ENCODE measurements at regions not wholly inside any gene's neighbourhood (a gene's known extent, or its start where the extent isn't known, plus 50 kb on each side); places are given as distances from the start of the nearest gene placed in this dataset.

GRCh38 chrX:74090049-74090448 is 213.9 kb upstream of the ZCCHC13 start:
- no peaks in the 10 kb centered on the region for H3K4me1 ChIP-seq (ENCODE audit: control insufficient read depth, extremely low read depth, insufficient read depth, low read length)
- no peak overlapping the region for H3K27ac ChIP-seq (ENCODE audit: insufficient read depth, low read length)
- no peak overlapping the region for H3K9ac ChIP-seq (ENCODE audit: insufficient read depth, low read length)
- no peak for TF ChIP-seq EZH2 (IDR thresholded peaks at IDR 0.05; ENCODE audit: low read length, missing control alignments)
- no peak for TF ChIP-seq CTCF (conservative IDR thresholded peaks at IDR 0.05 in 1 of 2, IDR thresholded peaks at IDR 0.05 in 1 of 2; ENCODE audit: low read depth in 1 of 2, low read length in 2 of 2)
- H3K36me3 ChIP-seq (ENCODE audit: control insufficient read depth, insufficient read depth, low read length): no peaks in the 10 kb centered on the region
- H2AFZ ChIP-seq (ENCODE audit: low read length): no peak overlapping the region
- no peaks in the 10 kb centered on the region for H3K79me2 ChIP-seq (ENCODE audit: control insufficient read depth, insufficient read depth, low read length)
- H3K4me3 ChIP-seq (replicated peaks in 1 of 4; ENCODE audit: control extremely low read depth in 1 of 4, insufficient read depth in 1 of 4, low read depth in 3 of 4, low read length in 4 of 4): no peak overlapping the region
- no peak for DNase-seq (ENCODE audit: low read depth in 2 of 2)
- no peak overlapping the region for H3K4me2 ChIP-seq (ENCODE audit: extremely low read depth, insufficient read depth, low read length)
- H3K9me3 ChIP-seq (ENCODE audit: control insufficient read depth, insufficient read depth, low read depth, low read length): no peaks in the 10 kb centered on the region
- H4K20me1 ChIP-seq (ENCODE audit: control insufficient read depth, extremely low read depth, insufficient read depth, low read length): no peaks in the 10 kb centered on the region
- no peaks in the 10 kb centered on the region for H3K27me3 ChIP-seq (ENCODE audit: control insufficient read depth, insufficient read depth, low read length)

- H3K9me3 ChIP-seq (ENCODE audit: control insufficient read depth, insufficient read depth, low read depth, low read length): no peaks in the 10 kb centered on the region
- H2AFZ ChIP-seq (ENCODE audit: low read length): no peak overlapping the region
- no peak overlapping the region for H3K27ac ChIP-seq (ENCODE audit: insufficient read depth, low read length)
- no peak for DNase-seq (ENCODE audit: low read depth in 2 of 2)
- H3K27me3 ChIP-seq (ENCODE audit: control insufficient read depth, insufficient read depth, low read length): no peaks in the 10 kb centered on the region
- no peaks in the 10 kb centered on the region for H3K79me2 ChIP-seq (ENCODE audit: control insufficient read depth, insufficient read depth, low read length)
- H3K4me3 ChIP-seq (replicated peaks in 1 of 4; ENCODE audit: control extremely low read depth in 1 of 4, insufficient read depth in 1 of 4, low read depth in 3 of 4, low read length in 4 of 4): no peak overlapping the region
- no peaks in the 10 kb centered on the region for H3K4me1 ChIP-seq (ENCODE audit: control insufficient read depth, extremely low read depth, insufficient read depth, low read length)
- TF ChIP-seq CTCF (conservative IDR thresholded peaks at IDR 0.05 in 1 of 2, IDR thresholded peaks at IDR 0.05 in 1 of 2; ENCODE audit: low read depth in 1 of 2, low read length in 2 of 2) (no peak), EZH2 (IDR thresholded peaks at IDR 0.05; ENCODE audit: low read length, missing control alignments) (no peak)
- no peaks in the 10 kb centered on the region for H4K20me1 ChIP-seq (ENCODE audit: control insufficient read depth, extremely low read depth, insufficient read depth, low read length)
- H3K36me3 ChIP-seq (ENCODE audit: control insufficient read depth, insufficient read depth, low read length): no peaks in the 10 kb centered on the region
- no peak overlapping the region for H3K4me2 ChIP-seq (ENCODE audit: extremely low read depth, insufficient read depth, low read length)
- no peak overlapping the region for H3K9ac ChIP-seq (ENCODE audit: insufficient read depth, low read length)
Measured at GRCh38 chrX:74085642-74086236, 218.2 kb upstream of the ZCCHC13 start.

GRCh38 chrX:74080165-74080564 is 223.8 kb upstream of the ZCCHC13 start:
- no peak overlapping the region for H3K9ac ChIP-seq (ENCODE audit: insufficient read depth, low read length)
- H3K9me3 ChIP-seq (ENCODE audit: control insufficient read depth, insufficient read depth, low read depth, low read length): no peaks in the 10 kb centered on the region
- no peak overlapping the region for H3K27ac ChIP-seq (ENCODE audit: insufficient read depth, low read length)
- no peak overlapping the region for H3K4me2 ChIP-seq (ENCODE audit: extremely low read depth, insufficient read depth, low read length)
- H3K4me3 ChIP-seq (replicated peaks in 1 of 4; ENCODE audit: control extremely low read depth in 1 of 4, insufficient read depth in 1 of 4, low read depth in 3 of 4, low read length in 4 of 4): no peak overlapping the region
- H3K79me2 ChIP-seq (ENCODE audit: control insufficient read depth, insufficient read depth, low read length): no peaks in the 10 kb centered on the region
- TF ChIP-seq EZH2 (IDR thresholded peaks at IDR 0.05; ENCODE audit: low read length, missing control alignments): no peak
- TF ChIP-seq CTCF (conservative IDR thresholded peaks at IDR 0.05 in 1 of 2, IDR thresholded peaks at IDR 0.05 in 1 of 2; ENCODE audit: low read depth in 1 of 2, low read length in 2 of 2): no peak
- H3K27me3 ChIP-seq (ENCODE audit: control insufficient read depth, insufficient read depth, low read length): no peaks in the 10 kb centered on the region
- no peaks in the 10 kb centered on the region for H3K36me3 ChIP-seq (ENCODE audit: control insufficient read depth, insufficient read depth, low read length)
- no peak overlapping the region for H2AFZ ChIP-seq (ENCODE audit: low read length)
- no peaks in the 10 kb centered on the region for H3K4me1 ChIP-seq (ENCODE audit: control insufficient read depth, extremely low read depth, insufficient read depth, low read length)
- no peak for DNase-seq (ENCODE audit: low read depth in 2 of 2)
- no peaks in the 10 kb centered on the region for H4K20me1 ChIP-seq (ENCODE audit: control insufficient read depth, extremely low read depth, insufficient read depth, low read length)
